Hepatocyte (in vitro differentiated cells): ENCODE measurements at regions not wholly inside any gene's neighbourhood (a gene's known extent, or its start where the extent isn't known, plus 50 kb on each side); places are given as distances from the start of the nearest gene placed in this dataset.

ENCODE experiments used
- EZH2phosphoT487 ChIP-seq: fragments of 200-600 bp; sonication (generic); IDR thresholded peaks from one replicate; pipeline ENCODE4 v1.6.1; 2018; ENCODE audit warnings: antibody characterized with exemption, mild to moderate bottlenecking, low read depth, moderate library complexity; ENCODE audit not compliant: unreplicated experiment, severe bottlenecking
- TF ChIP-seq, protein P1 (sequence below): fragments of 200-600 bp; sonication (generic); IDR thresholded peaks from 2 replicates; pipeline ENCODE4 v1.5.1; 2016; ENCODE audit warnings: antibody characterized with exemption, mild to moderate bottlenecking; ENCODE audit not compliant: poor library complexity

DNA sequence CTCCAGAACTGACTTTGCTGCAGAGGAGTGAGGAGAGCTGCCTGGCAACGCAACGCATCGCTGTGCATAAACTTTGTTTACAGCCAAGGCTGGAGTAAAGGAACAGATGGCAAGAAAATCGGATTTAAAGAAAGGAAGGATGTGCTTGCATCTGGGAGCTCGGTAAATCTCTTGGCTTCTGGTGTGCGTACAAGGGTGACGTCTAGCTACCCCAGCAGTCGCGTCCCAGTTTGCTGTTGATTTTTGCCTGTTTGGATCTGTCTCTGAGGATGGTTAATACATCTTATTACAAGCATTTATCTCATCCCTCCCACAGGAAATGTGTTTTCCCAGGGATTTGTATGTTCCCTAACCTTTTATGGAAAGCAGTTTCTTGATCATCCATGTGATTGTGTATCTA is 73.3 kb upstream of the RALGPS2 start:
- TF ChIP-seq, protein P1, sequence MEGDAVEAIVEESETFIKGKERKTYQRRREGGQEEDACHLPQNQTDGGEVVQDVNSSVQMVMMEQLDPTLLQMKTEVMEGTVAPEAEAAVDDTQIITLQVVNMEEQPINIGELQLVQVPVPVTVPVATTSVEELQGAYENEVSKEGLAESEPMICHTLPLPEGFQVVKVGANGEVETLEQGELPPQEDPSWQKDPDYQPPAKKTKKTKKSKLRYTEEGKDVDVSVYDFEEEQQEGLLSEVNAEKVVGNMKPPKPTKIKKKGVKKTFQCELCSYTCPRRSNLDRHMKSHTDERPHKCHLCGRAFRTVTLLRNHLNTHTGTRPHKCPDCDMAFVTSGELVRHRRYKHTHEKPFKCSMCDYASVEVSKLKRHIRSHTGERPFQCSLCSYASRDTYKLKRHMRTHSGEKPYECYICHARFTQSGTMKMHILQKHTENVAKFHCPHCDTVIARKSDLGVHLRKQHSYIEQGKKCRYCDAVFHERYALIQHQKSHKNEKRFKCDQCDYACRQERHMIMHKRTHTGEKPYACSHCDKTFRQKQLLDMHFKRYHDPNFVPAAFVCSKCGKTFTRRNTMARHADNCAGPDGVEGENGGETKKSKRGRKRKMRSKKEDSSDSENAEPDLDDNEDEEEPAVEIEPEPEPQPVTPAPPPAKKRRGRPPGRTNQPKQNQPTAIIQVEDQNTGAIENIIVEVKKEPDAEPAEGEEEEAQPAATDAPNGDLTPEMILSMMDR, result no peak
- no peak for TF ChIP-seq EZH2phosphoT487
